Kidney glomerular epithelial cell (primary cell): ENCODE measurements at regions not wholly inside any gene's neighbourhood (a gene's known extent, or its start where the extent isn't known, plus 50 kb on each side); places are given as distances from the start of the nearest gene placed in this dataset.
"Not testable (repeated sequence)": the region's sequence is repeated elsewhere in the genome, so short reads cannot be mapped to it uniquely, and the experiment has no call there.

ENCODE experiments used
- DNase-seq: peaks from one replicate; lab custom pipeline; 2025; lab: John Stamatoyannopoulos, UW

GRCh38 chr1:184854496-184855140 is 100.0 kb upstream of the EDEM3 start:
- DNase-seq: no peak

GRCh38 chr1:184854036-184854435 is 99.4 kb upstream of the EDEM3 start:
- DNase-seq: no peak

GRCh38 chr1:184851822-184852746 is 97.4 kb upstream of the EDEM3 start:
- no peak for DNase-seq

- no peak for DNase-seq
These were observed 89.3 kb upstream of the EDEM3 start for GRCh38 chr1:184843732-184844495.

GRCh38 chr1:184840596-184840995 is 85.9 kb upstream of the EDEM3 start:
- no peak for DNase-seq

GRCh38 chr1:184838504-184838951 is 83.9 kb upstream of the EDEM3 start:
- peak; percentile 56 for DNase-seq

GRCh38 chr1:184836934-184837895 is 82.6 kb upstream of the EDEM3 start:
- DNase-seq: no peak

- DNase-seq: no peak
These were observed 81.5 kb upstream of the EDEM3 start for GRCh38 chr1:184836141-184836540.

GRCh38 chr1:184833994-184834393 is 79.3 kb upstream of the EDEM3 start:
- not testable (repeated sequence) for DNase-seq

GRCh38 chr1:184832517-184832916 is 77.9 kb upstream of the EDEM3 start:
- no peak for DNase-seq

GRCh38 chr1:184829496-184829895 is 74.8 kb upstream of the EDEM3 start:
- not testable (repeated sequence) for DNase-seq

GRCh38 chr1:184828369-184828717 is 73.7 kb upstream of the EDEM3 start:
- peak; percentile 62 for DNase-seq

GRCh38 chr1:184827600-184828368 is 73.1 kb upstream of the EDEM3 start:
- peak; percentile 91 for DNase-seq

- DNase-seq: no peak
These were observed 71.3 kb upstream of the EDEM3 start for GRCh38 chr1:184826001-184826400.

- no peak for DNase-seq
These were observed 70.9 kb upstream of the EDEM3 start for GRCh38 chr1:184825571-184825970.

- DNase-seq: no peak
These were observed 70.1 kb upstream of the EDEM3 start for GRCh38 chr1:184824691-184825323.

GRCh38 chr1:184823080-184823479 is 68.4 kb upstream of the EDEM3 start:
- no peak for DNase-seq

GRCh38 chr1:184822267-184822666 is 67.6 kb upstream of the EDEM3 start:
- no peak for DNase-seq

- DNase-seq: no peak
These were observed 67.0 kb upstream of the EDEM3 start for GRCh38 chr1:184821658-184822057.

GRCh38 chr1:184820956-184821355 is 66.3 kb upstream of the EDEM3 start:
- DNase-seq: no peak
